Tibial nerve (tissue), 4 donors: ENCODE measurements at regions not wholly inside any gene's neighbourhood (a gene's known extent, or its start where the extent isn't known, plus 50 kb on each side); places are given as distances from the start of the nearest gene placed in this dataset.

Experiments
- EP300 ChIP-seq, 2 donors: sonication (generic); formaldehyde crosslinking; IDR thresholded peaks; one replicate each; pipeline ENCODE4 v1.6.1; 2017; ENCODE audit warnings: antibody characterized with exemption in 2 of 2, mild to moderate bottlenecking in 1 of 2
- POLR2A ChIP-seq, 2 donors: fragments of 450-650 bp; IDR thresholded peaks; one replicate each; pipeline ENCODE4 v1.6.1; 2017; ENCODE audit warnings: antibody characterized with exemption in 2 of 2, mild to moderate bottlenecking in 2 of 2, moderate library complexity in 2 of 2
- TF ChIP-seq, protein P1 (sequence below), 5 experiments: fragments of 200-600 bp in 3 of 5; fragments of 450-650 bp in 2 of 5; sonication (generic) in 3 of 5; IDR thresholded peaks; one replicate each; pipeline ENCODE4 v1.5.1; 2016 to 2019; ENCODE audit warnings: antibody characterized with exemption in 5 of 5, mild to moderate bottlenecking in 3 of 5, moderate library complexity in 2 of 5

- TF ChIP-seq, protein P1, sequence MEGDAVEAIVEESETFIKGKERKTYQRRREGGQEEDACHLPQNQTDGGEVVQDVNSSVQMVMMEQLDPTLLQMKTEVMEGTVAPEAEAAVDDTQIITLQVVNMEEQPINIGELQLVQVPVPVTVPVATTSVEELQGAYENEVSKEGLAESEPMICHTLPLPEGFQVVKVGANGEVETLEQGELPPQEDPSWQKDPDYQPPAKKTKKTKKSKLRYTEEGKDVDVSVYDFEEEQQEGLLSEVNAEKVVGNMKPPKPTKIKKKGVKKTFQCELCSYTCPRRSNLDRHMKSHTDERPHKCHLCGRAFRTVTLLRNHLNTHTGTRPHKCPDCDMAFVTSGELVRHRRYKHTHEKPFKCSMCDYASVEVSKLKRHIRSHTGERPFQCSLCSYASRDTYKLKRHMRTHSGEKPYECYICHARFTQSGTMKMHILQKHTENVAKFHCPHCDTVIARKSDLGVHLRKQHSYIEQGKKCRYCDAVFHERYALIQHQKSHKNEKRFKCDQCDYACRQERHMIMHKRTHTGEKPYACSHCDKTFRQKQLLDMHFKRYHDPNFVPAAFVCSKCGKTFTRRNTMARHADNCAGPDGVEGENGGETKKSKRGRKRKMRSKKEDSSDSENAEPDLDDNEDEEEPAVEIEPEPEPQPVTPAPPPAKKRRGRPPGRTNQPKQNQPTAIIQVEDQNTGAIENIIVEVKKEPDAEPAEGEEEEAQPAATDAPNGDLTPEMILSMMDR (IDR thresholded peaks at IDR 0.05): no peak
- TF ChIP-seq POLR2A (IDR thresholded peaks at IDR 0.05): no peak
- no peak for TF ChIP-seq EP300 (IDR thresholded peaks at IDR 0.05)
Measured at GRCh38 chr2:3110555-3110954, 267.1 kb downstream of the EIPR1 start.
